COR-L47 (cell line): ENCODE measurements at regions not wholly inside any gene's neighbourhood (a gene's known extent, or its start where the extent isn't known, plus 50 kb on each side); places are given as distances from the start of the nearest gene placed in this dataset.
"Not testable (repeated sequence)": the region's sequence is repeated elsewhere in the genome, so short reads cannot be mapped to it uniquely, and the experiment has no call there.

Experiments
- DNase-seq: peaks from one replicate; lab custom pipeline; 2025; lab: John Stamatoyannopoulos, UW

GRCh38 chr4:14110407-14110806 lies 482.9 kb upstream of the BOD1L1 start:
- DNase-seq = no peak

- no peak for DNase-seq
These were observed 484.2 kb upstream of the BOD1L1 start for GRCh38 chr4:14111730-14112181.

- DNase-seq = no peak
These were observed 487.6 kb upstream of the BOD1L1 start for GRCh38 chr4:14115106-14115505.

GRCh38 chr4:14117575-14118238 lies 490.2 kb upstream of the BOD1L1 start:
- DNase-seq = no peak

GRCh38 chr4:14124816-14125215 lies 497.3 kb upstream of the BOD1L1 start:
- no peak for DNase-seq

- DNase-seq = no peak
These were observed 498.0 kb upstream of the BOD1L1 start for GRCh38 chr4:14125375-14126129.

GRCh38 chr4:14130551-14130950 lies 503.0 kb upstream of the BOD1L1 start:
- no peak for DNase-seq

GRCh38 chr4:14131335-14131734 lies 503.8 kb upstream of the BOD1L1 start:
- no peak for DNase-seq

- DNase-seq = no peak
These were observed 504.8 kb upstream of the BOD1L1 start for GRCh38 chr4:14132301-14132700.

- DNase-seq = no peak
These were observed 510.6 kb upstream of the BOD1L1 start for GRCh38 chr4:14138106-14138505.

GRCh38 chr4:14143892-14144291 lies 516.4 kb upstream of the BOD1L1 start:
- DNase-seq = no peak

GRCh38 chr4:14149176-14150053 lies 521.9 kb upstream of the BOD1L1 start:
- DNase-seq = no peak

GRCh38 chr4:14151101-14151500 lies 523.6 kb upstream of the BOD1L1 start:
- DNase-seq = no peak

GRCh38 chr4:14152834-14153519 lies 525.5 kb upstream of the BOD1L1 start:
- no peak for DNase-seq

GRCh38 chr4:14155803-14156202 lies 528.3 kb upstream of the BOD1L1 start:
- DNase-seq = no peak

- DNase-seq = no peak
These were observed 529.7 kb upstream of the BOD1L1 start for GRCh38 chr4:14157262-14157661.

GRCh38 chr4:14165222-14165920 lies 537.8 kb upstream of the BOD1L1 start:
- DNase-seq = no peak

GRCh38 chr4:14167876-14168510 lies 540.5 kb upstream of the BOD1L1 start:
- DNase-seq = no peak

- DNase-seq = peak; percentile 47
These were observed 541.4 kb upstream of the BOD1L1 start for GRCh38 chr4:14168919-14169318.

- no peak for DNase-seq
These were observed 541.9 kb upstream of the BOD1L1 start for GRCh38 chr4:14169460-14169859.

GRCh38 chr4:14169940-14170339 lies 542.4 kb upstream of the BOD1L1 start:
- not testable (repeated sequence) for DNase-seq
